Pons (tissue), 1 donor: ENCODE measurements at regions not wholly inside any gene's neighbourhood (a gene's known extent, or its start where the extent isn't known, plus 50 kb on each side); places are given as distances from the start of the nearest gene placed in this dataset.
A peak's percentile ranks its signal among the peaks of the same experiment; 100 is the strongest.

Experiments
- DNase-seq: peaks from one replicate; pipeline ENCODE4 v3.0.0-alpha.2; 2016; ENCODE audit warnings: low spot score

DNA sequence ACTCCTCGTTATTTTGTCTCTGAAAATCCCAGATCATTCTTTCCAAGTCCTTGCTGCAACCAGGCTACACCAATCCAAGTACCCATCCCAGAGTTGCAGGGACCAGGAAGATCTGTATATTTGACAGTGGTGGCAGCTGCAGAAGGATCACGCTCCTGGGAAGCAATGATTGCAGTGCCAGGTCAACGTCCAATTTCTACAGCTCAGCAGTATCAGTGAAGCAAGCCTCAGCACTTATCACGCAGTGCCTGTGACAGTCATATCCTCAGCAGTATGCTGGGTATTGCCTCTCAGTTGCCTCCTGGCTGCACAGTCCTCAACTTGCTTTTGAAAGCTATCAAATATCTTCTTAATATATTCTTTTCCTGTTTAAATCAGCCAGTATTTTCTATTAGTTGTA lies 66.7 kb downstream of the BARHL2 start:
- no peak for DNase-seq

DNA sequence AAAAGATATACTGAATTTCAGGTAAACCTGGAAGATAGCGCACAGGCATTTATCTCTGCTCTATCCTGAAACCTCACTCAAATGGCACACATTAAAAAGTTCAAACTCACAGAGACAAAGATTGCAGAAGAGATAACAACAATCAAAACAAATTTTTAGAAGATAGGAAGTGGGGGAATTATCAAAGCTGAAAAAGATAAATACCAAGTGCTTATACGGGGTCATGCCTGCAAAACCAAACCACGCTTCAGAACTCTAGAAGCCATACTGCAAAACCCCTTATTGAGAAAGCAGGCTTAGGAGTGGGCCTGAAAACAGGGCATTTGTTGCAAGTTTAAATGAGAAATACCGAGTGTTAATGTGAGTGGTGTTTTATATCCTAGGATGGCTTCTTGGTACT lies 76.8 kb downstream of the BARHL2 start:
- no peak for DNase-seq

DNA sequence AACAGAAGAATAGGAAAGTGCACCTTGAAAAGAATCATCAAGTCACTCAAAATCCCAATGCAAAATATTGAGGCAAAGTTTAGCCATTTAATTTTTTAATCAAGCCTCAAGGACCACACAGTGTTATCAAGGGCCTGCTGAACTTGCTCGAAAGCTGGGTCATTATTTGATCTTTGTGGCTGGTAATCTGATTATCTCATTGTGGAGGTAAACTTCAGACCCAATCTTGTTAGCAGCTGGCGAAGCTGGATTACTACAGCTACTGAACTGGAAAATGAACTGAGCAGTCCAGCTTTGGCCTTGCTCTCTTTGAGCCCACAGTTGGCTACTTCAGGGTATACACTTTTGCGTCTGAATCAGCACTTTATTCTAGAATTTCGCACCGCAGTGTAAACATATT lies 94.4 kb downstream of the BARHL2 start:
- no peak for DNase-seq

DNA sequence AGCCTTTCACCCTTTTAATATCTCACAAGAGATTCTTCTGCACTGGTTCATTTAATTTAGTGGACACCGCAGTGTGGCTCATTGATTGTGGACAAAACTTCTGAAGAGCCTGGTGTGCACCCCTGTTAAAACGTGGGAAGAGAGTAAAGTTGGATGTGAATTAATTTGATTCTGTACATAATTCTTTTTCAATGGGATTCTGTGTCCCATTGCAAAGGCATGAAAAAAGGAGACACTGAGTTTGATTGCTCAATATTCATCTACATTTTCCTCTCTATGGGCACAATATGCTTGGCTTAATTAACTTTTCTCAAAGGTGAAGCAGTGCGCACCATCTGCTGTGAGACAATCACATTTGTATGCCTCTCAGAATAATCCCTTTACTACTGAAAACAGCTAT lies 95.1 kb downstream of the BARHL2 start:
- no peak for DNase-seq

DNA sequence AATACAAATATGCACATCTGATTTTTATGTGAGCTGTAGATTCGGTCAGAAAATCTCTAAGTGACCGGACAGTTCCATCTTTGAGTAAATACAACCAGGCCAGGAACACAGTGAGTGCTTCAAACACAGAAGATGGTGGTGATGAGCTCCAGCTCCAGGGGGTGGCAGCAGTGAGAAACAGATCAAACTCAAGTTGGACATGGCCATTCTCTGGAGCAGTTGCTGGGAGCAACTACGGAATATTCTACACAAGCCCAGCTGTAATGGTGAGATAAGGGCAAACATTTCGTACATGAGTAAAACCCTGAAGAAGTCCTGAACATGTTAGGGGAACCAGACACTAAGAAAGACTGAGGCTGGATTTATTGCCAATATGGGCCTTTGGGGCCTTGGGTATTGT lies 100.7 kb downstream of the BARHL2 start:
- peak; percentile 32 for DNase-seq

DNA sequence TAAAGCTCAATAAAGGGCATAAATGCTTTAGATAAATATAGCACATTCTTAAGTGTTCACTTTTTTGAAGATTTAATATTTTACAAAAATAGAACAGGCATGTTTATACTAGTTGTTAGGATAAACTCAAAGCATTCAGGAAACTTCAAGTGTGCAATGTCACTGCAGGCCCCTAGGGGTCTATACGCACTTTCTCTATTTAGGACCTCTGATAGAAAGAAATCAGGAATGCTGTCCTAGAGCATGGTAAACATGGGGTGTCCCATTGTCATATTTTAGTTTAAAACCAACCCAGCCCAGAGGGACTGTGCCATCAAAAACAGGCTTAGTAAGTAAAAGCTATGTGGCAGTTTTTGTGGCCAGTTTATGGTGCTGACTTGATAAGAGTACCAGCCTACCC lies 102.2 kb downstream of the BARHL2 start:
- no peak for DNase-seq

DNA sequence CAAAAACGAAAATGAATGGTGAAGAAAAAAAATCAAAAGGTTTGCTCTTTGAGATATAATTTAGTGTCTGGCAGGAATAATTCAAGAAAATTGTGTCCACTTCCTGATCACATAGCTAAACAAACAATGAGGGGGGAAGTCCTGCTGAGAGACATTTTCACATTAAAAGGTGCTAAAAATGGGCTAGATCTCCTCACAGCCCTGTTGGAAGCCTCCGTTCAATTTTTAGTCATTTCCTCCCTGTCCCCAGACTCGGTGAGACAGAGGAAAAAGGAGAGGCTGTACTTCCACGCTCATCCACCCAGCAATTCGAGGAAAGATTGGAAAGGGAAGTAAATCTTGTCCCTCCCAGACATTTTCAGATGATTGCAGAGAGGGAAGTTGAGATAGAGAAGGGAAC lies 103.7 kb downstream of the BARHL2 start:
- DNase-seq = no peak

DNA sequence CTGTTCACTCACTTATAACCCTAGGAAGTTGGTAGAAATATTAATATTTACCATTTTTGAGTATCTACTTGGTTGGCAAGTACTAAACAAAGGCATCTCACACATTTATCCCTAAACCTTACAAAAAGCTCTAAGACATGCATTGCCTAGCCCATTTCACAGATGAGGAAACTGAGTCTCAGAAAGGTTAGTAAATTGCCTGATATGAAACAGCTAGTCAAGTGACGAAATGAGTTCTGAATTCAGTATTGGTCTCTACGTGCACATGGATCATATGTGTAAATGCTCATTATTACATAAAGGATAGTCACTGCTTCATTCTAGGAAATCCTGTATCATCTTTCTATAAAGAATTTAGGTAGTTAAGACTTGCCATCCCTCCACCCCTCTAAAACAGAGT lies 105.1 kb downstream of the BARHL2 start:
- DNase-seq = no peak

DNA sequence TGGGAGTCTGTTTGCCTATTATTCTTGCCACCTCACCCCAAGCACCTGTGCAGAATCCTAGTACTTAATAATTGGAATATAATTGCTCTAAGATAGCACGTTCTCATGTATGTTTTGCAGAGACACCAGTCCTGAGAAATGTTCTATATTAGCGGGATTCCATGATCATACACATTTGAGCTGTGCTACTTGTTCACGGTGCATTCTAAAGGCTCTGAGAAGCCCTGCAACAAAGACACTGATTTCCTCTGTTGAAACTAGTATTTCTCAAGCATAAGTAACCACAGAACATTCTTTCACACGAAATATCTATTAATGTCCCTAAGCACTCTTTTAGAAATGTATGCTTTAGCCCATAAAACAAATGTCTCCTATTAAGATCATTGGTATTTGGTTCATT lies 109.4 kb downstream of the BARHL2 start:
- no peak for DNase-seq

DNA sequence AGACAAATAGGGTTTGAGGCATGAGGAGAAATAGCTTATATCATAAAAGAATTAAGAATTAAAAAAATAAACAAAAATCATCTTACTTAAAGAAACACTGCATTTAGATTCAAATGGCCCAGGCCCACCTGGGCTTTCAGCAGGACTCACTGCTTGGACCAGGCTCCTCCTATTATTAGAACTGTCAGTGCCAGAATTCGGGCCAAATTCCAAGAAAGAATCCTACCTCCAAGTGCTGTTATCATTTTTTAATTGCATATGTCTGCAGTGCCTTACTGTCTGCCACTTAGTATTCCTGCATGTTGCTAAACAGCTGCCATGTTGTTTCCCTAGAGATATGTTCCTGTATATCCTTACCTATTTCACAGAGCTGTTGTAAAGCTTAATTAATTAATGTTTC lies 112.0 kb downstream of the BARHL2 start:
- DNase-seq = no peak

DNA sequence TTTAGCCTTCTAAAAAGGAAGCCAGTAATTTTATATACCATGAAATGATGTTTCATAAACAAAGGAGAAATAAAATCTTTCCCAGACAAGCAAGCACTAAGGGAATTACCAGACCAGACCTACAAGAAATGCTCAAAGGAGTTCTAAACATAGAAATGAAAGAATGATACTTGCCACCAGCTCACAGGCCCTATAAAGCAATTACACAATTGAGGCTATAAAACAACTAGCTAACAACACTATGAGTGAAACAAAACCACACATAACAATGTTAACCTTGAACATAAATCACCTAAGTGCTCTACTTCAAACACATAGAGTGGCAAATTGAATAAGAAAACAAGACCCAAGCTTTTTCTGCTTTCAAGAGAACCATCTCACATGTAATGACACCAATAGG lies 123.8 kb downstream of the BARHL2 start:
- DNase-seq = no peak

DNA sequence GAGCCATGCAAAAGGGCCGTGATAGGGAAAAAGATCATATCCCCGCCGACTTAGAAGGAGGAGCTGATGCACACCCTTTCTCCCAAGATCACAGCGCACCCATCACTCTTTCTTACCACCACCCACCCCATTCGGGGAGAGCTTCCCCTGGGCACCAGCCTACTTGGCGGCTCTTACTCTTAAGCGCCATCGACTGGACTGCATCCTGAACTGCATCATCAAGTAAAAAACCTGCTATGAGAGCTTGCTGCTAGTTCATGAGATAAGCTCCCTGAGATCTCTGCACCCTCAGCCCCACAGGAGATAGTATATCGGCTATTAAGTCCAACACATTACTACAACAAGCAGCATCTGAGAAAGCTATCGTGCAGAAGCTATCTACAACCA lies 125.1 kb downstream of the BARHL2 start:
- no peak for DNase-seq

DNA sequence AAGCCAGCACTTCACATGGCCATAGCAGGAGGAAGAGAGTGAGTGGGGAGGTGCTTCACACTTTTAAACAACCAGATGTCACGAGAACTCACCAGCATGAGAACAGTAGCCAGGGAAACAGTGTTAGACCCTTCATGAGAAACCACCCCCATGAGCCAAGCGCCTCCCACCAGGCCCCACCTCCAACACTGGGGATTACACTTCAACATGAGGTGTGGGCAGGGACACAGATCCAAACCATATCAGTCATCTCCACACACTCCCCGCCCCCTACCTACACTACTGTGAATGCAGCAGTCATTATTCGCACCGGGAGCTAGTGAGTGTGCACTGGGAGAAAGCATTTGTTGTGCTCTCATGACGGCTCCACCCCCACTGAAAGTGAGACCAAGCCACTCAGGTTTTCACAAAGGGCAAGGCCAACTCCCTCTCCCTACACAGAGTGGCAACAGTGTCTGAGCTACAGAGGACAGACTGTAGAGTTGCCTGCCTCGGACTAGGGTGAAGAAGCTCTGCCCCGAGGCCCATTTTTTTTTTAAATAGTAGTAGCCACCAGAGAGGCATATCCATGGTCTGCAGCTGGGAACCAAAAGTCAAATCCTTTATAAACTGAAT lies 125.6 kb downstream of the BARHL2 start:
- DNase-seq = no peak

DNA sequence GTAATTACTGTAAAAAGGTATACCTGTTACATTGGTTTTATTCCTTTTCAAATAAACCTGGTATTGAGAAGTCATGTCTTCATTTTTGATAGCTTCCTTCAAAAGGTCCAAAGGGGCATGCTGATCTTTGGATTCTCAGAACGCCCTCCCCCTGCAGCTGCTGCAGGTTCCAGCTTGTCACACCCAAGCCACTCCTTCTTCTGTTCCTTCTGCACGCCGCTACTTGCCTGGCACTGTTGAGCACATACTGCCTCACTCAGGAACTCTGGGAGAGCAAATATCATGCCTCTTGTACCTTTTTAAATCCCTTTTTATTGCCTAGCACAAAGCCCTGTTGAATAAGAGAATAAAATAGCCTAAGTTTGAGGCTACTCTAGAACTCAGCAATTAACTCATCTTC lies 136.9 kb downstream of the BARHL2 start:
- no peak for DNase-seq

DNA sequence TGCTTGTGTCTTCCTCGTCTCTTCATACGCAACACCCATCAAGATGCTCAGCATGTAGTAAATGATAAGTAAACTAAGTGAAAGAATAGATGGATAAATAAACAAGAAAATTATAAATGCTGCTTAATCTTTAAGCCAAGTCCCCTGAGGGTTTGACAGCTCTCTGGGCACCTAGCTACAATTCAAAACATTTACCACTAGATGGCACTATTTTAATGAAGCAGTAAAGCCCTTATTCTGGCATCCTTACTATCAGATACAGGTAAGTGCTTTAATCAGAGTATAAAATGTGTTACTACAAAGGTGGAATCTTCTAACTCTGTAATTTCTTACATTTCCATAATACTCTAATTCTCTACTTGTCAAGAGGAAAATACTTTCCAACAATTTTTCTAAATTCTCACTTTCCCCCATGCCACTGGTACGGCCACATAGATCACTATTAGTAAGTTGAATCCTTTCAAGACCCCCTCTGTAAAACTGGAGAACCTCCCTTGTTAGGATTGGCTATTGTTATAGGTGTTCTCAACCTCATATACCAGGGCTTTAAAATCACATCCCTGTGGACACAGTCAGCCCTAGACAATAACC lies 137.8 kb downstream of the BARHL2 start:
- DNase-seq = peak; percentile 47

DNA sequence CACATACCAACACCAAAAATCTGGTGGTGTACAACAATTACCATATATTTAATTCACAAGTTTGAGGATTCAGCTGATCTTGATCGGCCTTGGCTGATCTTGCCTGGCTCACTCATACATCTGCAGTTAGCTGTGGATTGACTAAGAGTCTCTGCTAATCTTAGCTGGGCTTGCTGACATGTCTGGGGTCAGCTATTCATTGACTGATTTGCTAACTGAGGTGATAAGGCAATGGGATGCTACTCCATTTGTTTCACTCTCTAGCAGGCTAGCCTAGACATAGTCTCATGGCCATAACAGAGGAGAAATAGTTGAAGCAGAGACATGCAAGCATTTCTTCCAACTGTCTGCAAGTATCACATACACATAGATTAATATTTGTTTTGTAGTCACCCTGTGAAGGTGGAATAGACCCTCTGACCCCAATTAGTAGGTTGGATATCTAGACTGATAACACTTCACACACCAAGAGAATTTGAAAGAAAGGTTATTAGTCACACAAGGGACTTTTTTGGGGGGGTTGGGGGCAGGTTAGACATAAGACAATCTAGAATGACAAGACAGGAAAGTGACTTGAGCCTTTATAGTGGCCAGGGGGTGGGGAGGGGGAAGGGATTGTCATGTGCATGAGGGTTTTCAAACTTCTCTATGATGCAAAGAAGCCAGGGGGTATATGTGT lies 142.3 kb downstream of the BARHL2 start:
- DNase-seq = no peak

DNA sequence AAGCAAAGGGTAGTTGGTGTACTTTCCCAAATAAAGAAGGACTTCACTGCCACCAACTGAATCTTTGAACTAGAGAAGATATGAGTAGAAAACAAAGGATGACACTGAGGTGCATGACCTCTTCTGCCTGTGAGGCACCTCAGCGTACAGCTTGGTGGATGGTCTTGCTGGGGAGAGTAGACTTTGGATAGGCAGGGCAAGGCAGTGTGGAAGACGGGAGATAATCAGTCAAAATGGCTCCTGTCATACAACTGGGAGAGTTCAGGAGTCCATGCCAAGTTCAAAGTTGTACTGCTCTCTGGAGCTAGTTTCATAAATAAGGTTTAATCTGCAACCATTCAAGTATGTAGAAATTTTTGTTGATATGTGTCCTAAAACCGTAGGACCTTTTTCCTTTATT lies 143.4 kb downstream of the BARHL2 start:
- no peak for DNase-seq

DNA sequence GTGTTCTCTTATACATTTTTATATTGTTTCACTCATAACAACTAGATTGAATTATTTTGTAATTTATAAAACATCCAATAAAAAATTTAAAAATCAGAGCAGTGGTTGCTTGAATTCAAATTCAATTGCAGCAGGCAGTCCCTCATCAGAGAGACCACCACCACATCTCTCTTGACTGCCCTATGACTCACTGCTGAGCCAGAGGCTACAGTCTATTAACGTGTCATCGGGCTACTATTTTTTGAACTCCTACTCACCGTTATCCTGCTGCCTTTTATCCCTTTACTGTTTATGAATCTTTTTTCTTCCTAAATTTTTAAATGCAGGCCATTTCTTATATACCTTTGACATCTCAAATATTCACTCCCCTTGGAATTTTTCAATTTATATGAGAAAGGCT lies 144.7 kb downstream of the BARHL2 start:
- DNase-seq = no peak

DNA sequence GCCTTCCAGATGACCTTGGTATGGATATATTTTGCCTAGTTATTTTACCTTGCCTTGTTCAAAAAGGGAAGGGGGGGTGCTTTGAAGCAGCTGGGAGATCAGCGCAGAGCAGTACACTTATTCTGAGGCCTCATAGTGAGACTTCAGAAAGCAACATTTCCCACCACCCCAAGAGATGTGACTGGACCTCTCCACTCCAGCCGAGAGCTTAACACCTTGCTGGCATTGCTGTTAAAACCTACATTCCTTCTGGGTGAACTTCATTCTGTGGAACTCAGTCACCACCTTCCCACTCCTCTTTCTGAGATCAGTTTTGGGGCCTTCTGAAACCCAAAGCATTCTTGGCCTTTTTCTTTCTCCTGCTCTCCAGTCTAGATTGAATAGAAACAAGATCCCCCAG lies 148.7 kb downstream of the BARHL2 start:
- DNase-seq = no peak

DNA sequence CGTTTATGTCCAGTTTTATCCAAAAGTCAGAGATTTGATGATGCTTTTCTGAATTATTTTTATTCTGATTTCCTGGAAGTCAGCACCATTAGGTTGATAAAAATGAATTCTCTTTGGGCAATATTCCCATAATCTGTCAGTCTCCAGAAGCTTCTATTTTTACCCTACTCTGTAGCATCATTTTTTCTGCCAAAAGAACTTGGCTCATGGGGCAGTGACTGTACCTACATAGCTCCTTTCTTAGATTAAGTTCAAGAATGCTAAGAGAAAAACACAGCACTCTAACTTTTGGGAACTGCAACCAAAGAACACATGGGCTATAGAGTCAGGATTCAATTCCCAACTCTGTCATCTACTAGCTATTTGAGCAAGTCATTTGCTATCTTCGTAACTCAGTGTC lies 152.9 kb downstream of the BARHL2 start:
- no peak for DNase-seq

DNA sequence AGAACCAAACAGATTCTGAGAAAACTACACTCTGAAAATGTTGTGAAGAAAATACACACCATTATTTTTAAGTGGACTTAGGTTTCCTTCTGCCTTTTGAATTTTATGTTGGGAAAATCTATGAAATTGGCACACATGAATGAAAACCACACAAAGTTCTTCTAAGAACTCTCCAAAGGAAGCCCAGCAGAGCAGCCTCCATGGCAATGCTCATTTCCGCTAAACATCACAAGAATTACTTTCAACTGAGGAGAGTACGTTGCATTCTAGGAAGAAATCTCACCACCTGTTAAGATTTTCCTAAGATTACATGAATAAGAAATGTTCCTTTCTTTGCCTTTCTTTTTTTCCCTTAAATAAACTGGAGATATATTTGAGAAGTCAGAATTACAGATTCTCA lies 154.2 kb downstream of the BARHL2 start:
- DNase-seq = no peak

DNA sequence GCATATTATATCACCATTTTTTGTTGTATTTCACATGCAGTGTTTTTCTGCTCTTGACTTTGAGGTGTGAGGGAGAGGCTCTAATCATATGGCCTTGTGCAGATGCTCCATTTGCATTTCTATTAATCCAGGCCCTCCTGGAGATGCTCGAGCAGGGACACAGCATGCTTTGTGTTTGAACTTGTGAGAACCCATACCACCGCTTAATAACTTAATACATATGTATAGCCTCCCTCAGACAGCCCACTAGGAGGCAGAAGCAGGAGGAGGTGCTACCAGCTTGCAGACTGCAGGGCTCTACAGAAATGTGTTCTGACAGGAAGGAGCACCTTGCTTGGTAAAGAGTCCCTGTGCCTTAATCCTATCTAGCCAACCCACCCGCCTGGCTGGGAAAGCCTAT lies 155.2 kb downstream of the BARHL2 start:
- DNase-seq = no peak

DNA sequence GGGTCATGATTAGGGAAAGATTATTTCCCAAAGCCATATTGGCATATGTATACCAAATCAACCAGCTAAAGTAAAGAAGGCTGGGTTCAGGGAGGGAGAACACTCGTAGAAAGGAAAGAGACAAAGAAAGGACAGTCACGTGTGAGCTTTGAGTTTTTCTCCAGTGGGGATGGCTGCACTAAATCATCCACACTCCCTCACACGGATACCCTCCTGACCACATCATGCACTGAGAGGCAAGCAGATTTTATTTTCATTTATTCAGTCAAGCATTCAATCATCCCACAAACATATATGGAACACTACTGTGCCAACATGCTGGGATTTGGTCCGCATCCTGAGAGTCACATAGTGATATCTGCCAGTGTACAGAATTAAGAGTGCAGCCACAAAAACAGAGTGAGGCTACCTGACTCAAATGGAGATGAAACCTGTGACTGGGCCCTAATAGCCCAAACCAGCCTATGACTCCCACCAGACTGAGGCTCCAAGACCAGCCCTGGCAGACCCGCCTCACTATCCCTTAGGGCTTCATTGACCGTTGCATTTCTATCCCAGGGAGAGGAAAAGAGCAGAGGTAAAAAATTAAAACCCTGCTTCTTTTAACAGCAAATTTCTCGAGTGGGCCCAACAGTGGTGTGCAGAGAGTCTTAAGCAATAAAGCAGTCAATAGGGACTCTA lies 155.9 kb downstream of the BARHL2 start:
- DNase-seq = no peak
